Neuronal stem cell (in vitro differentiated cells): ENCODE measurements at regions not wholly inside any gene's neighbourhood (a gene's known extent, or its start where the extent isn't known, plus 50 kb on each side); places are given as distances from the start of the nearest gene placed in this dataset.

Source experiments
- DNase-seq: peaks from one replicate; pipeline ENCODE4 v3.0.0-alpha.2; 2013; ENCODE audit warnings: low spot score
- H2AFZ ChIP-seq: one replicate; pipeline ENCODE4 v1.6.1; 2013; ENCODE audit warnings: mild to moderate bottlenecking, low read length, inconsistent platforms
- H2AK5ac ChIP-seq: 2 replicates; pipeline ENCODE4 v1.6.1; 2013; ENCODE audit warnings: low read depth, mild to moderate bottlenecking, inconsistent platforms, low read length, moderate library complexity, mixed read lengths
- H2BK120ac ChIP-seq: 2 replicates; pipeline ENCODE4 v1.6.1; 2013; ENCODE audit warnings: low read depth, mild to moderate bottlenecking, inconsistent platforms, low read length, moderate library complexity, mixed read lengths
- H2BK12ac ChIP-seq: one replicate; pipeline ENCODE4 v1.6.1; 2013; ENCODE audit warnings: low read length, inconsistent platforms
- H2BK15ac ChIP-seq: 2 replicates; pipeline ENCODE4 v1.6.1; 2013; ENCODE audit warnings: mild to moderate bottlenecking, low read length, inconsistent platforms, mixed read lengths
- H2BK5ac ChIP-seq: one replicate; pipeline ENCODE4 v1.6.1; 2013; ENCODE audit warnings: inconsistent platforms, mild to moderate bottlenecking, low read length, moderate library complexity
- H3K14ac ChIP-seq: one replicate; pipeline ENCODE4 v1.6.1; 2013; ENCODE audit warnings: low read length, inconsistent platforms
- H3K18ac ChIP-seq: 2 replicates; pipeline ENCODE4 v1.6.1; 2013; ENCODE audit warnings: low read length, inconsistent platforms
- H3K23ac ChIP-seq: 2 replicates; pipeline ENCODE4 v1.6.1; 2013; ENCODE audit warnings: low read depth, mild to moderate bottlenecking, mixed read lengths, low read length, inconsistent platforms; ENCODE audit not compliant: poor library complexity
- H3K27ac ChIP-seq: replicated peaks from 3 replicates; pipeline ENCODE4 v1.5.1; 2013; ENCODE audit warnings: low read length, inconsistent platforms
- H3K27me3 ChIP-seq, 3 experiments: 2 replicates each; pipeline ENCODE4 v1.6.1; 2013; ENCODE audit warnings: low read length in 3 of 3, mild to moderate bottlenecking in 2 of 3, inconsistent platforms in 1 of 3, low read depth in 1 of 3, mixed read lengths in 1 of 3, moderate library complexity in 1 of 3; ENCODE audit not compliant: control insufficient read depth in 3 of 3, insufficient read depth in 3 of 3
- H3K36me3 ChIP-seq, 2 donors: replicated peaks in 1 of 2; 2 replicates each; pipeline ENCODE4 v1.6.1; 2013; ENCODE audit warnings: low read length in 2 of 2; ENCODE audit not compliant: control insufficient read depth in 2 of 2, insufficient read depth in 2 of 2
- H3K4ac ChIP-seq: 2 replicates; pipeline ENCODE4 v1.6.1; 2013; ENCODE audit warnings: inconsistent platforms, mild to moderate bottlenecking, low read length, moderate library complexity
- H3K4me1 ChIP-seq, 2 donors: 1 replicate in 1 of 2; 2 replicates in 1 of 2; pipeline ENCODE4 v1.6.1; 2013; ENCODE audit warnings: low read length in 2 of 2, low read depth in 1 of 2; ENCODE audit not compliant: control insufficient read depth in 2 of 2, insufficient read depth in 1 of 2
- H3K4me2 ChIP-seq: one replicate; pipeline ENCODE4 v1.6.1; 2013; ENCODE audit warnings: mild to moderate bottlenecking, low read length, inconsistent platforms; ENCODE audit not compliant: insufficient read depth, poor library complexity, severe bottlenecking
- H3K4me3 ChIP-seq, 2 donors: 2 replicates each; pipeline ENCODE4 v1.5.1; 2013; ENCODE audit warnings: low read length in 2 of 2, mild to moderate bottlenecking in 2 of 2, inconsistent platforms in 1 of 2, moderate library complexity in 1 of 2
- H3K79me1 ChIP-seq: one replicate; pipeline ENCODE4 v1.6.1; 2013; ENCODE audit warnings: low read depth, mild to moderate bottlenecking, inconsistent platforms, low read length, moderate library complexity
- H3K9ac ChIP-seq: one replicate; pipeline ENCODE4 v1.6.1; 2013; ENCODE audit warnings: mild to moderate bottlenecking, low read depth, low read length, inconsistent platforms; ENCODE audit not compliant: poor library complexity
- H3K9me3 ChIP-seq, 2 donors: replicated peaks in 1 of 2; 2 replicates each; pipeline versions ENCODE3 to v1.6.1; 2013; ENCODE audit warnings: low read length in 2 of 2, mild to moderate bottlenecking in 2 of 2, inconsistent platforms in 1 of 2, low read depth in 1 of 2, mixed read lengths in 1 of 2, moderate library complexity in 1 of 2; ENCODE audit not compliant: control insufficient read depth in 2 of 2, insufficient read depth in 1 of 2
- H4K8ac ChIP-seq: one replicate; pipeline ENCODE4 v1.6.1; 2013; ENCODE audit warnings: low read depth, mild to moderate bottlenecking, inconsistent platforms, low read length, moderate library complexity
- H4K91ac ChIP-seq: one replicate; pipeline ENCODE4 v1.6.1; 2013; ENCODE audit warnings: low read length, low read depth, mild to moderate bottlenecking, inconsistent platforms; ENCODE audit not compliant: poor library complexity
- WGBS, 2 donors: extraction: QIAGEN DNeasy Blood & Tissue Kit; methylation state at CpG; one replicate each; pipeline ENCODE4 v1.1.7; 2013; ENCODE audit warnings: missing lambda C conversion rate in 2 of 2, mixed read lengths in 1 of 2; ENCODE audit not compliant: insufficient read length in 2 of 2, insufficient replicate concordance in 1 of 2; ENCODE audit errors: extremely low coverage in 2 of 2; 5-methylcytosine and 5-hydroxymethylcytosine counted together

DNA sequence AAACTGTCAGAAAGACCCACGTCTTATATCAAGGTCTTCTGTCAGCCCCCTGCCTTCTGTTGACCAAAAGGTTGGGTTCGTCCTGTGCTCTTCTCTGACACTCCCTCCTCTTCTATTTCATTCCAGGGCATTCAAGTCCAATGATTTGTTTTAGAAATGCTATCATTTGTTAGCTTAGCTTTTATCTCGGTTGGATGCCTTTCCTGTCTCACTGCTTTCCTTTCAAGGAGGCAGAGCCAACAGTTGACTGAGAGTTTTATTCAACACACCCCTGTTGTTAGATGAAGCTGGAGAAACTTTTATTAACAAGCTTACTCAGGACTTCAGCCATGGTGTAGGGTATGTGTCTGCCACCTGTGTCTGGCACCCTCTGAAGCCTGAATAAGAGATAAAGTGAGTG, 112.0 kb upstream of the SLC7A14 start:
- Histone ChIP-seq H3K36me3 (no peaks in the 10 kb centered on the region), H2BK5ac (no peak overlapping the region), H4K8ac (no peak overlapping the region), H2BK12ac (no peak overlapping the region), H3K9me3 (no peaks in the 10 kb centered on the region), H4K91ac (no peak overlapping the region), H3K4me2 (no peak overlapping the region), H3K27me3 (no peaks in the 10 kb centered on the region), H3K18ac (no peak overlapping the region), H2AFZ (no peak overlapping the region), H3K79me1 (no peaks in the 10 kb centered on the region), H2BK120ac (no peak overlapping the region), H2AK5ac (no peak overlapping the region), H3K27ac (no peak overlapping the region), H3K4me3 (no peak overlapping the region), H3K23ac (no peak overlapping the region), H3K9ac (no peak overlapping the region), H3K14ac (no peak overlapping the region), H3K4me1 (peaks cover 0 to 3% of the 10 kb centered on the region in 2 donors), H3K4ac (no peak overlapping the region), H2BK15ac (no peak overlapping the region)
- WGBS, 2 donors: no CpG with 5 or more reads among the region's 3 CpGs
- no peak for DNase-seq

GRCh38 chr3:170697131-170697530, 111.3 kb upstream of the SLC7A14 start:
- Histone ChIP-seq H3K14ac (no peak overlapping the region), H3K9me3 (no peaks in the 10 kb centered on the region), H3K27ac (no peak overlapping the region), H2BK12ac (no peak overlapping the region), H3K23ac (no peak overlapping the region), H3K9ac (no peak overlapping the region), H4K8ac (no peak overlapping the region), H3K4ac (no peak overlapping the region), H2BK15ac (no peak overlapping the region), H2AFZ (no peak overlapping the region), H3K4me3 (no peak overlapping the region), H2BK5ac (no peak overlapping the region), H3K4me2 (no peak overlapping the region), H3K4me1 (peaks cover 0 to 4% of the 10 kb centered on the region in 2 donors), H3K18ac (no peak overlapping the region), H4K91ac (no peak overlapping the region), H3K79me1 (no peaks in the 10 kb centered on the region), H2AK5ac (no peak overlapping the region), H2BK120ac (no peak overlapping the region), H3K36me3 (no peaks in the 10 kb centered on the region), H3K27me3 (no peaks in the 10 kb centered on the region)
- no CpG with 5 or more reads among the region's 2 CpGs for WGBS, 2 donors
- no peak for DNase-seq

GRCh38 chr3:170695486-170696064, 109.7 kb upstream of the SLC7A14 start:
- no peaks in the 10 kb centered on the region for H3K27me3 ChIP-seq
- H3K18ac ChIP-seq: no peak overlapping the region
- H2BK5ac ChIP-seq: no peak overlapping the region
- no peak overlapping the region for H3K9ac ChIP-seq
- no peak overlapping the region for H3K27ac ChIP-seq
- no peak overlapping the region for H3K23ac ChIP-seq
- no peak overlapping the region for H3K4me3 ChIP-seq
- H3K36me3 ChIP-seq: no peaks in the 10 kb centered on the region
- no peak overlapping the region for H2BK12ac ChIP-seq
- H4K91ac ChIP-seq: no peak overlapping the region
- no peak overlapping the region for H3K4ac ChIP-seq
- H3K14ac ChIP-seq: no peak overlapping the region
- no peaks in the 10 kb centered on the region for H3K9me3 ChIP-seq
- H3K4me1 ChIP-seq: peaks cover 0 to 6% of the 10 kb centered on the region in 2 donors
- H3K79me1 ChIP-seq: no peaks in the 10 kb centered on the region
- no peak for DNase-seq
- H3K4me2 ChIP-seq: no peak overlapping the region
- WGBS, 2 donors: no CpG with 5 or more reads among the region's 3 CpGs
- H2BK15ac ChIP-seq: no peak overlapping the region
- no peak overlapping the region for H4K8ac ChIP-seq
- no peak overlapping the region for H2AK5ac ChIP-seq
- no peak overlapping the region for H2BK120ac ChIP-seq
- no peak overlapping the region for H2AFZ ChIP-seq

DNA sequence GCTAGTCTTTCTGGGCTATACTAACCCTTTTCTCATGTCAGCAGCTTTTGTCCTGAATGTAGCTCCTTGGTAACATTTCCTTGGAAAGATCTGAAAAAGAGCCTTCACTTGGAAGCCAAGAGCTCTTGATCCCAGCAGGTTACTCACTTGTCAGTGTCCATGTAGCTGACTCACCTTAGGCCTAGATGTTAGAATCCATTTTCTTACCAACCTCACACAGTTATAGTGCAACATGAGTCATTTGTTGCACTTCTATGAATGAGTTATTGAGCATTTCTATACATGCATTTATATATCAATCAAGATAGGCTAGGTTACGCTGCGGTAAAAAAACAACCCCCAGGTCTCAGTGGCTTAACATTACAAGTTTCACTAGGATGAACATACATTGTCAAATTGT, 106.8 kb upstream of the SLC7A14 start:
- Histone ChIP-seq H3K23ac (no peak overlapping the region), H3K4me2 (no peak overlapping the region)

More for the DNA sequence above, 106.8 kb upstream of the SLC7A14 start:
- H2BK12ac ChIP-seq: no peak overlapping the region
- H3K18ac ChIP-seq: no peak overlapping the region
- H3K79me1 ChIP-seq: no peaks in the 10 kb centered on the region
- no peak overlapping the region for H2BK5ac ChIP-seq
- no peak overlapping the region for H3K4ac ChIP-seq
- H2BK15ac ChIP-seq: no peak overlapping the region
- DNase-seq: no peak
- no peak overlapping the region for H4K8ac ChIP-seq
- no peak overlapping the region for H3K14ac ChIP-seq
- H3K27ac ChIP-seq: no peak overlapping the region
- H3K4me3 ChIP-seq: no peak overlapping the region
- H3K4me1 ChIP-seq: peaks cover 0 to 4% of the 10 kb centered on the region in 2 donors
- H3K9ac ChIP-seq: no peak overlapping the region
- no peaks in the 10 kb centered on the region for H3K36me3 ChIP-seq
- H2AFZ ChIP-seq: no peak overlapping the region
- H3K27me3 ChIP-seq: no peaks in the 10 kb centered on the region
- no peak overlapping the region for H4K91ac ChIP-seq
- no peak overlapping the region for H2AK5ac ChIP-seq
- H3K9me3 ChIP-seq: no peaks in the 10 kb centered on the region
- no CpG with 5 or more reads among the region's 2 CpGs for WGBS, 2 donors
- H2BK120ac ChIP-seq: no peak overlapping the region
